ENCODE measurements at regions not wholly inside any gene's neighbourhood (a gene's known extent, or its start where the extent isn't known, plus 50 kb on each side); places are given as distances from the start of the nearest gene placed in this dataset.

GRCh38 chr7:120205101-120205500 is 67.9 kb upstream of the KCND2 start:
- Histone ChIP-seq H3K27me3 (no peaks in the 10 kb centered on the region), H3K4me3 (no peak overlapping the region), H3K36me3 (no peaks in the 10 kb centered on the region), H3K27ac (no peak overlapping the region), H3K4me1 (no peaks in the 10 kb centered on the region), H3K9me3 (no peaks in the 10 kb centered on the region)
- no peak for DNase-seq (ENCODE audit: low spot score in 2 of 2)
- TF ChIP-seq POLR2A (IDR thresholded peaks at IDR 0.05): no peak
- TF ChIP-seq EP300 (IDR thresholded peaks at IDR 0.05): no peak
- TF ChIP-seq, protein P1, sequence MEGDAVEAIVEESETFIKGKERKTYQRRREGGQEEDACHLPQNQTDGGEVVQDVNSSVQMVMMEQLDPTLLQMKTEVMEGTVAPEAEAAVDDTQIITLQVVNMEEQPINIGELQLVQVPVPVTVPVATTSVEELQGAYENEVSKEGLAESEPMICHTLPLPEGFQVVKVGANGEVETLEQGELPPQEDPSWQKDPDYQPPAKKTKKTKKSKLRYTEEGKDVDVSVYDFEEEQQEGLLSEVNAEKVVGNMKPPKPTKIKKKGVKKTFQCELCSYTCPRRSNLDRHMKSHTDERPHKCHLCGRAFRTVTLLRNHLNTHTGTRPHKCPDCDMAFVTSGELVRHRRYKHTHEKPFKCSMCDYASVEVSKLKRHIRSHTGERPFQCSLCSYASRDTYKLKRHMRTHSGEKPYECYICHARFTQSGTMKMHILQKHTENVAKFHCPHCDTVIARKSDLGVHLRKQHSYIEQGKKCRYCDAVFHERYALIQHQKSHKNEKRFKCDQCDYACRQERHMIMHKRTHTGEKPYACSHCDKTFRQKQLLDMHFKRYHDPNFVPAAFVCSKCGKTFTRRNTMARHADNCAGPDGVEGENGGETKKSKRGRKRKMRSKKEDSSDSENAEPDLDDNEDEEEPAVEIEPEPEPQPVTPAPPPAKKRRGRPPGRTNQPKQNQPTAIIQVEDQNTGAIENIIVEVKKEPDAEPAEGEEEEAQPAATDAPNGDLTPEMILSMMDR (IDR thresholded peaks at IDR 0.05): no peak
- WGBS, 2 donors: 49 to 53% methylated on average over 2 of the region's 2 CpGs

- WGBS, 2 donors: 67 to 68% methylated on average over 3 of the region's 3 CpGs
- DNase-seq (ENCODE audit: low spot score in 2 of 2): no peak
- H3K4me3 ChIP-seq: no peak overlapping the region
- no peak for TF ChIP-seq EP300 (IDR thresholded peaks at IDR 0.05)
- TF ChIP-seq, protein P1 (IDR thresholded peaks at IDR 0.05): no peak
- TF ChIP-seq POLR2A (IDR thresholded peaks at IDR 0.05): no peak
- H3K36me3 ChIP-seq: no peaks in the 10 kb centered on the region
- peaks cover 0 to 6% (median 0%) of the 10 kb centered on the region in 4 donors for H3K9me3 ChIP-seq
- H3K27ac ChIP-seq: no peak overlapping the region
- H3K4me1 ChIP-seq: no peaks in the 10 kb centered on the region
- H3K27me3 ChIP-seq: no peaks in the 10 kb centered on the region
Observed at GRCh38 chr7:120207037-120207436, 65.9 kb upstream of the KCND2 start.

GRCh38 chr7:120215654-120216053 is 57.3 kb upstream of the KCND2 start:
- no peaks in the 10 kb centered on the region for H3K27me3 ChIP-seq
- H3K27ac ChIP-seq: no peak overlapping the region
- TF ChIP-seq POLR2A (IDR thresholded peaks at IDR 0.05) (no peak), EP300 (IDR thresholded peaks at IDR 0.05) (no peak)
- TF ChIP-seq, protein P1 (IDR thresholded peaks at IDR 0.05): no peak
- H3K36me3 ChIP-seq: no peaks in the 10 kb centered on the region
- no peak for DNase-seq (ENCODE audit: low spot score in 2 of 2)
- H3K4me1 ChIP-seq: no peaks in the 10 kb centered on the region
- peaks cover 0 to 6% (median 0%) of the 10 kb centered on the region in 4 donors for H3K9me3 ChIP-seq
- H3K4me3 ChIP-seq: no peak overlapping the region
- WGBS, 2 donors: 89 to 96% methylated on average over 7 of the region's 7 CpGs

DNA sequence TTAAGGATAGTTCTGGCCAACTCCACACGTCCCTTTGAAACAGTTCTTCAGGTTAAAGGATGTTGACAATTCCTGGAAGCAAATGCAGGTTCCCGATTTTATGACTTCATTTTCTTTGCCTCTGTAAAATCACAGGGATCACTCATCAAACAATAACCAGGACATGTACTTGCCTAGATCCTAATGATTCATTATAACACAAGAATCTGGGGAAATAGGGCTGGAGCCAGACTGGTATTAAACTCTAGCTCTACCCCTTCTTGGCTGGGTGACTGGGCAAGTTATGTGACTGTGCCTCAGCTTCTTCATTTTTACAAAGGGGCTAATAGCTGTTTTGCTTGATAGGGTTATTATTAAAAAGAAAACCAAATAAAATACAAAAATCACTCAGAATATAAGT is 56.0 kb upstream of the KCND2 start:
- TF ChIP-seq POLR2A (IDR thresholded peaks at IDR 0.05): no peak
- no peak for TF ChIP-seq EP300 (IDR thresholded peaks at IDR 0.05)
- TF ChIP-seq, protein P1 (IDR thresholded peaks at IDR 0.05): no peak
- H3K9me3 ChIP-seq: no peaks in the 10 kb centered on the region
- no peak overlapping the region for H3K4me3 ChIP-seq
- no peaks in the 10 kb centered on the region for H3K4me1 ChIP-seq
- WGBS, 2 donors: 58 to 59% methylated on average over 2 of the region's 2 CpGs
- no peaks in the 10 kb centered on the region for H3K27me3 ChIP-seq
- H3K36me3 ChIP-seq: no peaks in the 10 kb centered on the region
- no peak overlapping the region for H3K27ac ChIP-seq
- DNase-seq (ENCODE audit: low spot score in 2 of 2): no peak

GRCh38 chr7:120218712-120219111 is 54.3 kb upstream of the KCND2 start:
- TF ChIP-seq, protein P1 (IDR thresholded peaks at IDR 0.05): no peak
- no peak for TF ChIP-seq POLR2A (IDR thresholded peaks at IDR 0.05)
- Histone ChIP-seq H3K27ac (no peak overlapping the region), H3K27me3 (no peaks in the 10 kb centered on the region), H3K4me1 (no peaks in the 10 kb centered on the region), H3K4me3 (no peak overlapping the region), H3K36me3 (no peaks in the 10 kb centered on the region), H3K9me3 (no peaks in the 10 kb centered on the region)
- peak in 1 of 2 donors; percentile 33 for DNase-seq (ENCODE audit: low spot score in 2 of 2)

All from tibial nerve (tissue), 4 donors.